GM21367 (cell line): ENCODE measurements at regions not wholly inside any gene's neighbourhood (a gene's known extent, or its start where the extent isn't known, plus 50 kb on each side); places are given as distances from the start of the nearest gene placed in this dataset.

Source experiments
- ATAC-seq: cut with Tn5 transposase; IDR thresholded peaks from one replicate; pipeline ENCODE4 v1.9.1; 2021; ENCODE audit not compliant: unreplicated experiment

GRCh38 chr13:48842316-48842715, 133.4 kb upstream of the FNDC3A start:
- no peak for ATAC-seq

GRCh38 chr13:48843630-48844380, 131.9 kb upstream of the FNDC3A start:
- no peak for ATAC-seq

GRCh38 chr13:48844676-48845075, 131.0 kb upstream of the FNDC3A start:
- no peak for ATAC-seq

- ATAC-seq, result no peak
Observed at GRCh38 chr13:48849515-48849914, 126.2 kb upstream of the FNDC3A start.

- ATAC-seq, result no peak
Observed at GRCh38 chr13:48851707-48852106, 124.0 kb upstream of the FNDC3A start.

GRCh38 chr13:48852911-48853727, 122.6 kb upstream of the FNDC3A start:
- ATAC-seq, result no peak

- no peak for ATAC-seq
Observed at GRCh38 chr13:48853728-48854102, 122.0 kb upstream of the FNDC3A start.

- no peak for ATAC-seq
Observed at GRCh38 chr13:48857576-48857975, 118.1 kb upstream of the FNDC3A start.

- no peak for ATAC-seq
Observed at GRCh38 chr13:48858122-48858902, 117.4 kb upstream of the FNDC3A start.

- no peak for ATAC-seq
Observed at GRCh38 chr13:48859272-48860105, 116.2 kb upstream of the FNDC3A start.

- ATAC-seq, result no peak
Observed at GRCh38 chr13:48860364-48860763, 115.3 kb upstream of the FNDC3A start.

- no peak for ATAC-seq
Observed at GRCh38 chr13:48862572-48862971, 113.1 kb upstream of the FNDC3A start.

- no peak for ATAC-seq
Observed at GRCh38 chr13:48864100-48864499, 111.6 kb upstream of the FNDC3A start.

- no peak for ATAC-seq
Observed at GRCh38 chr13:48866249-48866648, 109.5 kb upstream of the FNDC3A start.

GRCh38 chr13:48873081-48873480, 102.6 kb upstream of the FNDC3A start:
- ATAC-seq, result no peak

- ATAC-seq, result no peak
Observed at GRCh38 chr13:48873587-48873986, 102.1 kb upstream of the FNDC3A start.

- no peak for ATAC-seq
Observed at GRCh38 chr13:48874165-48874564, 101.5 kb upstream of the FNDC3A start.

GRCh38 chr13:48875047-48875446, 100.7 kb upstream of the FNDC3A start:
- no peak for ATAC-seq

- ATAC-seq, result no peak
Observed at GRCh38 chr13:48876289-48876688, 99.4 kb upstream of the FNDC3A start.

- ATAC-seq, result no peak
Observed at GRCh38 chr13:48879432-48879831, 96.3 kb upstream of the FNDC3A start.

- no peak for ATAC-seq
Observed at GRCh38 chr13:48879854-48880253, 95.9 kb upstream of the FNDC3A start.
